ENCODE measurements at regions not wholly inside any gene's neighbourhood (a gene's known extent, or its start where the extent isn't known, plus 50 kb on each side); places are given as distances from the start of the nearest gene placed in this dataset.

GRCh38 chr14:53531156-53531555, 378.0 kb upstream of the DDHD1 start:
- no peak overlapping the region for H3K27ac ChIP-seq (replicated peaks)
- no peaks in the 10 kb centered on the region for H3K27me3 ChIP-seq (ENCODE audit: low read depth)
- no peaks in the 10 kb centered on the region for H3K9me3 ChIP-seq (replicated peaks)
- H3K4me1 ChIP-seq, result peaks cover 2% of the 10 kb centered on the region
- no peaks in the 10 kb centered on the region for H3K36me3 ChIP-seq
- TF ChIP-seq CTCF (IDR thresholded peaks at IDR 0.05; ENCODE audit: borderline replicate concordance), result no peak
- intact Hi-C loops (cut with micrococcal nuclease), result loop anchor here (10.0 kb wide), 1 partner anchor 804 kb away; no protein-coding TSS in a partner anchor
- DNase-seq, result no peak
- no peak overlapping the region for H3K4me3 ChIP-seq

GRCh38 chr14:53529519-53529918, 376.4 kb upstream of the DDHD1 start:
- Histone ChIP-seq H3K4me3 (no peak overlapping the region), H3K9me3 (replicated peaks) (no peaks in the 10 kb centered on the region), H3K4me1 (peaks cover 2% of the 10 kb centered on the region), H3K27me3 (ENCODE audit: low read depth) (no peaks in the 10 kb centered on the region), H3K36me3 (no peaks in the 10 kb centered on the region), H3K27ac (replicated peaks) (no peak overlapping the region)
- no peak for DNase-seq
- no peak for TF ChIP-seq CTCF (IDR thresholded peaks at IDR 0.05; ENCODE audit: borderline replicate concordance)
- intact Hi-C loops (cut with micrococcal nuclease), result no loop called here

- peaks cover 2% of the 10 kb centered on the region for H3K4me1 ChIP-seq
- H3K27me3 ChIP-seq (ENCODE audit: low read depth), result no peaks in the 10 kb centered on the region
- no peaks in the 10 kb centered on the region for H3K9me3 ChIP-seq (replicated peaks)
- no peak overlapping the region for H3K4me3 ChIP-seq
- H3K27ac ChIP-seq (replicated peaks), result no peak overlapping the region
- no peaks in the 10 kb centered on the region for H3K36me3 ChIP-seq
- no peak for TF ChIP-seq CTCF (IDR thresholded peaks at IDR 0.05; ENCODE audit: borderline replicate concordance)
- no peak for DNase-seq
- intact Hi-C loops (cut with micrococcal nuclease), result no loop called here
Observed at GRCh38 chr14:53528185-53528671, 375.1 kb upstream of the DDHD1 start.

GRCh38 chr14:53526200-53526599, 373.1 kb upstream of the DDHD1 start:
- Histone ChIP-seq H3K4me1 (no peaks in the 10 kb centered on the region), H3K36me3 (no peaks in the 10 kb centered on the region), H3K9me3 (replicated peaks) (peaks cover 6% of the 10 kb centered on the region), H3K4me3 (no peak overlapping the region), H3K27ac (replicated peaks) (no peak overlapping the region), H3K27me3 (ENCODE audit: low read depth) (no peaks in the 10 kb centered on the region)
- intact Hi-C loops (cut with micrococcal nuclease), result no loop called here
- DNase-seq, result no peak
- TF ChIP-seq CTCF (IDR thresholded peaks at IDR 0.05; ENCODE audit: borderline replicate concordance), result no peak

GRCh38 chr14:53525608-53526007, 372.5 kb upstream of the DDHD1 start:
- H3K4me3 ChIP-seq, result no peak overlapping the region
- no peak overlapping the region for H3K27ac ChIP-seq (replicated peaks)
- peaks cover 6% of the 10 kb centered on the region for H3K9me3 ChIP-seq (replicated peaks)
- no peaks in the 10 kb centered on the region for H3K4me1 ChIP-seq
- TF ChIP-seq CTCF (IDR thresholded peaks at IDR 0.05; ENCODE audit: borderline replicate concordance), result no peak
- no peak for DNase-seq
- no peaks in the 10 kb centered on the region for H3K27me3 ChIP-seq (ENCODE audit: low read depth)
- H3K36me3 ChIP-seq, result no peaks in the 10 kb centered on the region
- intact Hi-C loops (cut with micrococcal nuclease), result no loop called here

- no peak overlapping the region for H3K27ac ChIP-seq (replicated peaks)
- H3K4me3 ChIP-seq, result no peak overlapping the region
- intact Hi-C loops (cut with micrococcal nuclease), result no loop called here
- no peak for DNase-seq
- peaks cover 6% of the 10 kb centered on the region for H3K9me3 ChIP-seq (replicated peaks)
- no peak for TF ChIP-seq CTCF (IDR thresholded peaks at IDR 0.05; ENCODE audit: borderline replicate concordance)
- no peaks in the 10 kb centered on the region for H3K27me3 ChIP-seq (ENCODE audit: low read depth)
- no peaks in the 10 kb centered on the region for H3K4me1 ChIP-seq
- H3K36me3 ChIP-seq, result no peaks in the 10 kb centered on the region
Observed at GRCh38 chr14:53524391-53524790, 371.3 kb upstream of the DDHD1 start.

Data from left ventricle myocardium inferior (tissue), 1 donor.